Keratinocyte (primary cell): ENCODE measurements at regions not wholly inside any gene's neighbourhood (a gene's known extent, or its start where the extent isn't known, plus 50 kb on each side); places are given as distances from the start of the nearest gene placed in this dataset.

ENCODE experiments used
- DNase-seq: peaks from one replicate; pipeline ENCODE4 v3.0.0-alpha.2; 2011; ENCODE audit warnings: low read depth, missing footprints, low spot score
- FAIRE-seq: peaks from 2 replicates; lab custom pipeline; 2011; peaks lifted over from hg19 to GRCh38; lab: Jason Lieb, UNC
- H2AFZ ChIP-seq: 2 replicates; pipeline ENCODE4 v1.6.0; 2012; ENCODE audit warnings: low read length, control low read depth, inconsistent platforms; ENCODE audit not compliant: control insufficient read depth
- H3K27ac ChIP-seq: 2 replicates; pipeline ENCODE4 v1.5.1; 2011; ENCODE audit warnings: low read length; ENCODE audit not compliant: control insufficient read depth, insufficient read depth
- H3K27me3 ChIP-seq: 3 replicates; pipeline ENCODE4 v1.6.0; 2011; ENCODE audit warnings: low read length; ENCODE audit not compliant: control insufficient read depth, insufficient read depth; ENCODE audit errors: extremely low read depth
- H3K36me3 ChIP-seq, 2 experiments: 2 replicates in 1 of 2; 3 replicates in 1 of 2; pipeline ENCODE4 v1.5.1; 2011; ENCODE audit warnings: low read length in 2 of 2, mild to moderate bottlenecking in 1 of 2; ENCODE audit not compliant: control insufficient read depth in 2 of 2, insufficient read depth in 2 of 2; ENCODE audit errors: extremely low read depth in 1 of 2
- H3K4me1 ChIP-seq: 3 replicates; pipeline ENCODE4 v1.5.1; 2011; ENCODE audit warnings: low read length; ENCODE audit not compliant: control insufficient read depth, insufficient read depth; ENCODE audit errors: extremely low read depth
- H3K4me2 ChIP-seq: 3 replicates; pipeline ENCODE4 v1.6.0; 2011; ENCODE audit warnings: low read depth, low read length; ENCODE audit not compliant: control insufficient read depth, insufficient read depth; ENCODE audit errors: extremely low read depth
- H3K4me3 ChIP-seq, 3 experiments: fragments of 200-600 bp in 1 of 3; sonication (generic) in 1 of 3; 2 replicates in 2 of 3; 3 replicates in 1 of 3; pipeline ENCODE4 v1.5.1; 2011 to 2016; ENCODE audit warnings: low read length in 3 of 3, mild to moderate bottlenecking in 3 of 3, control low read depth in 2 of 3, inconsistent platforms in 1 of 3, low read depth in 1 of 3, mixed read lengths in 1 of 3, mixed run types in 1 of 3, moderate library complexity in 1 of 3; ENCODE audit not compliant: control insufficient read depth in 2 of 3, insufficient read depth in 2 of 3; ENCODE audit errors: extremely low read depth in 1 of 3
- H3K79me2 ChIP-seq: 2 replicates; pipeline ENCODE4 v1.6.0; 2012; ENCODE audit warnings: low read length; ENCODE audit not compliant: control insufficient read depth, insufficient read depth
- H3K9ac ChIP-seq: 3 replicates; pipeline ENCODE4 v1.6.0; 2011; ENCODE audit warnings: low read length; ENCODE audit not compliant: control insufficient read depth, insufficient read depth; ENCODE audit errors: extremely low read depth
- H3K9me1 ChIP-seq: 3 replicates; pipeline ENCODE4 v1.6.0; 2011; ENCODE audit warnings: low read length; ENCODE audit not compliant: control insufficient read depth, insufficient read depth; ENCODE audit errors: extremely low read depth
- H3K9me3 ChIP-seq: 2 replicates; pipeline ENCODE4 v1.5.1; 2012; ENCODE audit warnings: low read depth, low read length; ENCODE audit not compliant: control insufficient read depth
- H4K20me1 ChIP-seq: 3 replicates; pipeline ENCODE4 v1.6.0; 2011; ENCODE audit warnings: low read length; ENCODE audit not compliant: control insufficient read depth, insufficient read depth; ENCODE audit errors: extremely low read depth
- EZH2 ChIP-seq: IDR thresholded peaks from one replicate; pipeline ENCODE4 v1.6.1; 2012; ENCODE audit warnings: inconsistent platforms, mild to moderate bottlenecking, low read length, moderate library complexity
- dilution Hi-C: fragments of 300-500 bp; cut with MboI; formaldehyde crosslinking; loops from one replicate; pipeline ENCODE4 v1.7.0; 2020; ENCODE audit warnings: low sequenced_read_pairs; ENCODE audit not compliant: extremely low pct_ligation_motif_present
- TF ChIP-seq, protein P1 (sequence below), 3 experiments: IDR thresholded peaks in 1 of 3; conservative IDR thresholded peaks in 1 of 3; optimal IDR thresholded peaks in 1 of 3; 2 replicates in 2 of 3; 3 replicates in 1 of 3; pipeline versions ENCODE3 to v1.5.1; 2011; ENCODE audit warnings: low read length in 3 of 3, mild to moderate bottlenecking in 3 of 3, moderate library complexity in 2 of 3, control low read depth in 1 of 3, inconsistent platforms in 1 of 3; ENCODE audit not compliant: insufficient read depth in 2 of 3; ENCODE audit errors: extremely low read depth in 1 of 3

DNA sequence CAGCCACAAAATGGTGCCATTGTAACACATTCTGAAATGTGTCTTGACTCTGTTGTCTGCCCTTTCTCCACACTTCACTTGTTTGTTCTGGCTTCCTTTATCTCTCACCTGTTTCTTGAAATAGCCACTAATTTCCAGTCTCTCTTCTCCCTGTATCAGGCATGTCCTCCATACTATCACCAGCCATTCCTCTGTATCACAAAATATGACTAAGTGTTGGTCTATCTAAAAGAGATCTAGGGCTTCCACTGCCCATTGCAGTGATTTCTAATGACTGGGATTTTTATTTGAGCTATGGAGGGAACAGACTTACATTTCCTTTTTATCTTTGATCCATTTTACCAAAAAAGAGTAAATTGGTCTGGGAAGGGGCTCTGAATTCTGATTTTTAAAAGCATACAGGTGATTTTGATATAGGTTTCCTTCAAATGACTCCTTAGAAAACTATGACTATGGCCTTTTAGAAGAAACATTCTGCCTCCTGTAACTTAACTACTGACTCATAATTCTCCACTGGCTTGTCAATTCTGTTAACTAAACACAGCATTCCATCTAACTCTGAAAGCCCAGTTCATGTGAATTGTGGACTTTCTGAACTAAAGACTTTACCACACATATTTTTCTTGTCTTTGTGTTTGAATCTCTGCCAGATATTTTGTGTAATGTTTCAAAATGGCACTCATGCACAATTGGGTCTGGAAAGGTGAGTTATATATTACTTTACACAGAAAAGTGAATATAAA lies 1121.4 kb downstream of the XPNPEP1 start:
- Histone ChIP-seq H4K20me1 (no peaks in the 10 kb centered on the region), H3K79me2 (no peaks in the 10 kb centered on the region), H3K36me3 (no peaks in the 10 kb centered on the region), H3K9ac (no peak overlapping the region), H3K27ac (no peak overlapping the region), H3K9me3 (no peaks in the 10 kb centered on the region), H2AFZ (no peak overlapping the region), H3K4me3 (no peak overlapping the region), H3K4me2 (no peak overlapping the region), H3K9me1 (no peaks in the 10 kb centered on the region), H3K4me1 (no peaks in the 10 kb centered on the region), H3K27me3 (no peaks in the 10 kb centered on the region)
- FAIRE-seq (no peak), DNase-seq (no peak)
- dilution Hi-C loops = no loop called here
- TF ChIP-seq, protein P1, sequence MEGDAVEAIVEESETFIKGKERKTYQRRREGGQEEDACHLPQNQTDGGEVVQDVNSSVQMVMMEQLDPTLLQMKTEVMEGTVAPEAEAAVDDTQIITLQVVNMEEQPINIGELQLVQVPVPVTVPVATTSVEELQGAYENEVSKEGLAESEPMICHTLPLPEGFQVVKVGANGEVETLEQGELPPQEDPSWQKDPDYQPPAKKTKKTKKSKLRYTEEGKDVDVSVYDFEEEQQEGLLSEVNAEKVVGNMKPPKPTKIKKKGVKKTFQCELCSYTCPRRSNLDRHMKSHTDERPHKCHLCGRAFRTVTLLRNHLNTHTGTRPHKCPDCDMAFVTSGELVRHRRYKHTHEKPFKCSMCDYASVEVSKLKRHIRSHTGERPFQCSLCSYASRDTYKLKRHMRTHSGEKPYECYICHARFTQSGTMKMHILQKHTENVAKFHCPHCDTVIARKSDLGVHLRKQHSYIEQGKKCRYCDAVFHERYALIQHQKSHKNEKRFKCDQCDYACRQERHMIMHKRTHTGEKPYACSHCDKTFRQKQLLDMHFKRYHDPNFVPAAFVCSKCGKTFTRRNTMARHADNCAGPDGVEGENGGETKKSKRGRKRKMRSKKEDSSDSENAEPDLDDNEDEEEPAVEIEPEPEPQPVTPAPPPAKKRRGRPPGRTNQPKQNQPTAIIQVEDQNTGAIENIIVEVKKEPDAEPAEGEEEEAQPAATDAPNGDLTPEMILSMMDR (optimal IDR thresholded peaks at IDR 0.05 in 1 of 3, IDR thresholded peaks at IDR 0.05 in 1 of 3, conservative IDR thresholded peaks at IDR 0.05 in 1 of 3; ENCODE audit: extremely low read depth in 1 of 3, insufficient read depth in 2 of 3, low read length in 3 of 3) = no peak
- TF ChIP-seq EZH2 = no peak

DNA sequence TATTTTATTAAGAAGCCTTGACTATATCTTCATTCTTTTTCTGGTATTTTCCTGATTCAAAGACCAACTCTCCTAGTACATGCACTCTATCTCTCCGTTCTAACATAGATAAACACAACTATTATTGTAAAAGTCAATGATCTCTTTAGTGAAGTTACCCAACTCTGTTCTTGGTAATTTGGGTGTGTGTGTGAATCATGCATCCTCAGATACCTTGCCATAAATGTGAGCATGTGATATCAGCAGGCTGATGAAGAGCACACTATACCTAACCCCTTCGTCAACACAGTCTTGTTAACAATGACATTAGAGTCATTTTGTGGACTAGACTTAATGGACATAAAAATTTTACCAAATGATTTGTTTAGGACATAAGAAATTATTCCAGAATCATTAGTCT lies 1122.1 kb downstream of the XPNPEP1 start:
- Histone ChIP-seq H3K4me3 (no peak overlapping the region), H3K27ac (no peak overlapping the region), H4K20me1 (no peaks in the 10 kb centered on the region), H3K4me2 (no peak overlapping the region), H3K79me2 (no peaks in the 10 kb centered on the region), H3K9ac (no peak overlapping the region), H3K4me1 (no peaks in the 10 kb centered on the region), H3K36me3 (no peaks in the 10 kb centered on the region), H3K27me3 (no peaks in the 10 kb centered on the region), H3K9me1 (no peaks in the 10 kb centered on the region), H3K9me3 (no peaks in the 10 kb centered on the region), H2AFZ (no peak overlapping the region)
- FAIRE-seq (no peak), DNase-seq (no peak)
- dilution Hi-C loops = no loop called here
- TF ChIP-seq, protein P1 (optimal IDR thresholded peaks at IDR 0.05 in 1 of 3, IDR thresholded peaks at IDR 0.05 in 1 of 3, conservative IDR thresholded peaks at IDR 0.05 in 1 of 3; ENCODE audit: extremely low read depth in 1 of 3, insufficient read depth in 2 of 3, low read length in 3 of 3) = no peak
- no peak for TF ChIP-seq EZH2
